CD8-positive, alpha-beta memory T cell (primary cell): ENCODE measurements at regions not wholly inside any gene's neighbourhood (a gene's known extent, or its start where the extent isn't known, plus 50 kb on each side); places are given as distances from the start of the nearest gene placed in this dataset.
A peak's percentile ranks its signal among the peaks of the same experiment; 100 is the strongest.
"Not testable (repeated sequence)": the region's sequence is repeated elsewhere in the genome, so short reads cannot be mapped to it uniquely, and the experiment has no call there.

Source experiments
- CTCF ChIA-PET: fragments of 350-600 bp; sonication (Branson Sonifier 250); formaldehyde crosslinking; loops from one replicate; lab custom pipeline; 2021; ENCODE audit warnings: antibody characterized with exemption; lab: Charles Lee
- POLR2A ChIA-PET: fragments of 350-600 bp; sonication (Branson Sonifier 250); formaldehyde crosslinking; loops from one replicate; lab custom pipeline; 2021; ENCODE audit warnings: antibody characterized with exemption; lab: Charles Lee
- DNase-seq, 5 donors: peaks; one replicate each; pipeline versions ENCODE4 v3.0.0 to v3.0.0-alpha.2; 2020 to 2022; ENCODE audit warnings: mixed read lengths in 1 of 5
- H3K27ac ChIP-seq: one replicate; pipeline ENCODE4 v1.7.0; 2013; ENCODE audit warnings: low read depth, mild to moderate bottlenecking, low read length, moderate library complexity
- H3K27me3 ChIP-seq: 2 replicates; pipeline ENCODE4 v1.7.0; 2013; ENCODE audit warnings: low read length, mild to moderate bottlenecking; ENCODE audit not compliant: insufficient read depth, poor library complexity, severe bottlenecking
- H3K36me3 ChIP-seq: 2 replicates; pipeline ENCODE4 v1.7.0; 2013; ENCODE audit warnings: mild to moderate bottlenecking, low read length, moderate library complexity; ENCODE audit not compliant: insufficient read depth
- H3K4me1 ChIP-seq: 2 replicates; pipeline ENCODE4 v1.7.0; 2013; ENCODE audit warnings: mild to moderate bottlenecking, low read length, moderate library complexity; ENCODE audit not compliant: insufficient read depth
- H3K4me3 ChIP-seq: 2 replicates; pipeline ENCODE4 v1.7.0; 2013; ENCODE audit warnings: mild to moderate bottlenecking, low read length
- H3K9me3 ChIP-seq: 2 replicates; pipeline ENCODE4 v1.7.0; 2013; ENCODE audit warnings: mild to moderate bottlenecking, low read length
- H3K27ac Mint-ChIP-seq, 8 donors: one replicate each; pipeline ENCODE4 v1.8.0; 2020 to 2021; ENCODE audit warnings: mixed read lengths in 8 of 8, mild to moderate bottlenecking in 6 of 8, inconsistent platforms in 3 of 8, moderate library complexity in 3 of 8
- H3K27me3 Mint-ChIP-seq, 2 donors: one replicate each; pipeline ENCODE4 v1.8.0; 2020 to 2021; ENCODE audit warnings: mixed read lengths in 2 of 2, mild to moderate bottlenecking in 1 of 2, moderate library complexity in 1 of 2
- H3K36me3 Mint-ChIP-seq, 3 donors: one replicate each; pipeline ENCODE4 v1.8.0; 2020 to 2021; ENCODE audit warnings: mixed read lengths in 3 of 3, inconsistent platforms in 1 of 3, mild to moderate bottlenecking in 1 of 3
- H3K4me1 Mint-ChIP-seq, 3 donors: one replicate each; pipeline ENCODE4 v1.8.0; 2020 to 2021; ENCODE audit warnings: mixed read lengths in 3 of 3, inconsistent platforms in 1 of 3, mild to moderate bottlenecking in 1 of 3
- H3K4me3 Mint-ChIP-seq, 7 donors: one replicate each; pipeline ENCODE4 v1.8.0; 2020 to 2021; ENCODE audit warnings: mixed read lengths in 7 of 7, mild to moderate bottlenecking in 6 of 7, moderate library complexity in 4 of 7, inconsistent platforms in 2 of 7
- H3K9me3 Mint-ChIP-seq, 5 donors: one replicate each; pipeline ENCODE4 v1.8.0; 2020 to 2022; ENCODE audit warnings: mixed read lengths in 5 of 5, mild to moderate bottlenecking in 3 of 5, moderate library complexity in 2 of 5, inconsistent platforms in 1 of 5

GRCh38 chr18:14638008-14638407 lies 94.6 kb upstream of the POTEC start:
- H3K9me3 Mint-ChIP-seq, H3K4me3 ChIP-seq, H3K27me3 ChIP-seq, H3K4me1 ChIP-seq, H3K4me3 Mint-ChIP-seq, H3K36me3 Mint-ChIP-seq, H3K36me3 ChIP-seq, CTCF ChIA-PET, POLR2A ChIA-PET, H3K27ac ChIP-seq, H3K9me3 ChIP-seq: not testable (repeated sequence)
- H3K27me3 Mint-ChIP-seq: peaks cover 4 to 11% of the 10 kb centered on the region in 2 donors
- DNase-seq: peak in 2 of 5 donors; percentile 9 to 10
- H3K4me1 Mint-ChIP-seq: peaks cover 5 to 13% (median 7%) of the 10 kb centered on the region in 3 donors
- peak overlapping the region in 1 of 8 donors; percentile 13 for H3K27ac Mint-ChIP-seq

DNA sequence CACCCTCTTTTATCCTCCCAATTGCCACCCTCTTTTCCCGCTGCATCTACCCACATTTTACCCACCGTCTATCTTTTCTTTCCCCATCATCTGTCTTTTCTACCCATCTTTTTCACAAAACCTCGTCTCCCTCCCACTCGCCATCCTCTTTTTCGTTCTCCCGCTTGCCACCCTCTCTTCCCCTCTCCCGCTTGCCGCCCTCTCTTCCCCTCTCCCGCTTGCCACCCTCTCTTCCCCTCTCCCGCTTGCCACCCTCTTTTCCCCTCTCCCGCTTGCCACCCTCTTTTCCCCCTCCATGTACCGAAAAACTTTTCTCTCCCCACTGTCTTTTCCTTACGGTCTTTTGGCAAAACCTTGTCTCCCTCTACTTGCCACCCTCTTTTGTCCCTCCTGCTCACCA lies 97.7 kb upstream of the POTEC start:
- POLR2A ChIA-PET, H3K27ac Mint-ChIP-seq, CTCF ChIA-PET, H3K4me3 ChIP-seq, H3K4me1 ChIP-seq, H3K9me3 ChIP-seq, H3K27ac ChIP-seq, H3K27me3 ChIP-seq, H3K9me3 Mint-ChIP-seq, H3K36me3 Mint-ChIP-seq, DNase-seq, H3K4me3 Mint-ChIP-seq, H3K36me3 ChIP-seq: not testable (repeated sequence)
- Mint-ChIP-seq H3K27me3 (peaks cover 4 to 11% of the 10 kb centered on the region in 2 donors), H3K4me1 (peaks cover 8 to 21% (median 13%) of the 10 kb centered on the region in 3 donors)

GRCh38 chr18:14643715-14644290 lies 100.4 kb upstream of the POTEC start:
- H3K36me3 Mint-ChIP-seq, H3K9me3 Mint-ChIP-seq, POLR2A ChIA-PET, H3K4me1 ChIP-seq, H3K4me1 Mint-ChIP-seq, CTCF ChIA-PET, H3K27me3 Mint-ChIP-seq, H3K27ac Mint-ChIP-seq, H3K27ac ChIP-seq, H3K4me3 Mint-ChIP-seq, H3K9me3 ChIP-seq, H3K36me3 ChIP-seq, H3K4me3 ChIP-seq, DNase-seq, H3K27me3 ChIP-seq: not testable (repeated sequence)

- H3K4me1 Mint-ChIP-seq, H3K4me3 ChIP-seq, H3K4me1 ChIP-seq, CTCF ChIA-PET, H3K9me3 Mint-ChIP-seq, H3K36me3 ChIP-seq, H3K27ac Mint-ChIP-seq, H3K27me3 ChIP-seq, H3K27ac ChIP-seq, H3K9me3 ChIP-seq, H3K36me3 Mint-ChIP-seq, H3K4me3 Mint-ChIP-seq, DNase-seq, POLR2A ChIA-PET, H3K27me3 Mint-ChIP-seq: not testable (repeated sequence)
Measured at GRCh38 chr18:14693051-14693450, 54.9 kb upstream of the ANKRD30B start.

DNA sequence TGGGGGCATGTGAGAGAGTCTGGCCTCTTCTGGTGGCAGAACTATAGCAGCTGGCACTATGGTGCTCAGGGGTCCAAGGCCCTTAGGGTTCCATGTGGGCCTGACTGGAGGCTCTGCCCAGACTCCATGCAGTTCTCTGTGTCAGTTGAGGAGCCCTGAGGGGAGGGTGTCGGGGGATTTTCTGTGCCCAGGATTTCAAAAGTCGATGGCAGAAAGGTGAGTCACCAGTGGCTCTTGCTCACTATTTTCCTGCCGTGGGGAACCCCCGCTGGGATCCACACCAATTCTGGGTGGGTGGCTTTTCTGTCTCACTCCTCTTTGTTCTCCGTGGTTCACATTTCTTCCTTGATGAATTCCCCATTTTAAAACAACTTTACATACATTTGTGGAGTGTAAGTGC lies 54.1 kb upstream of the ANKRD30B start:
- H3K36me3 Mint-ChIP-seq, CTCF ChIA-PET, H3K27ac ChIP-seq, H3K27me3 ChIP-seq, H3K27ac Mint-ChIP-seq, H3K4me1 Mint-ChIP-seq, H3K4me3 Mint-ChIP-seq, DNase-seq, H3K4me1 ChIP-seq, H3K9me3 ChIP-seq, H3K4me3 ChIP-seq, H3K27me3 Mint-ChIP-seq, H3K36me3 ChIP-seq, POLR2A ChIA-PET, H3K9me3 Mint-ChIP-seq: not testable (repeated sequence)

- H3K4me1 ChIP-seq, H3K27ac ChIP-seq, H3K27ac Mint-ChIP-seq, H3K36me3 Mint-ChIP-seq, CTCF ChIA-PET, H3K27me3 Mint-ChIP-seq, H3K4me3 Mint-ChIP-seq, H3K9me3 Mint-ChIP-seq, H3K4me3 ChIP-seq, H3K4me1 Mint-ChIP-seq, POLR2A ChIA-PET, DNase-seq, H3K27me3 ChIP-seq, H3K36me3 ChIP-seq, H3K9me3 ChIP-seq: not testable (repeated sequence)
Measured at GRCh38 chr18:14698006-14698405, 50.0 kb upstream of the ANKRD30B start.
